M059J (cell line): ENCODE measurements at regions not wholly inside any gene's neighbourhood (a gene's known extent, or its start where the extent isn't known, plus 50 kb on each side); places are given as distances from the start of the nearest gene placed in this dataset.
A peak's percentile ranks its signal among the peaks of the same experiment; 100 is the strongest.

Source experiments
- DNase-seq: peaks from one replicate; pipeline ENCODE4 v3.0.0-alpha.2; 2012; ENCODE audit warnings: low read depth

DNA sequence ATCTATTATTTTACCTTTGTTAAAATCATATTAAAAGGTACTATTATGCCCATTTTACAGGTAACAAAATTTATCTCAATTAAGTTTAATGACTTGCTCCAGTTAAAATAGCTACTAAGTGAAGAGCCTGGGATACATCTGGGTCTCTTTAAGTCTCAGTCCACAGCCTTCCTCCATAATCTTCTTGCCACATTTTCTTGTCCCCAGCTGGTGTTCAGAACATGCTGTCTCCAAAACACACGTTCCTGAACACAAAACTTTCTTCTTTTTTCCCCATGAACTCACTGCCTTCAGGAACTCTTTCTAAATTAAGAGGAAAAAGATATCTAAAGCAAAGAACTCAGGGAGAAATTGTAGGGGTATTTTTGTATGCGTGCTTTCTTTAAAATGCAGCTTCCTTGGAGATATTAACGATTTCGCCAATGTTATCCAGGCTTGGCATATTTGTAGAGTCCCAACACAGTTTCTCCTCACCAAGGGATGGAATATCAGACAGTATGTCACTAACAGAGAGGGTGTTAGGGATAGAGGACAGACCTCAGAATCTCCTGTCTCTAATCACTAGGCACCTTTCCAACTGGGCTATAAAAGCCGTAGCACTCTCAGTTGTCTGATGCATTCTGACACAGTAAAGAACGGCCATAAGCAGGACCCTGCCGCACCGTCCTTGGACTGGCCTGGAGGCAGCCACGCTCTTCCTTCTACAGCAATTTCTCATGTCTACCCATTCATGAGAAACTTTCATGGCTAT is 232.8 kb upstream of the BLID start:
- no peak for DNase-seq

DNA sequence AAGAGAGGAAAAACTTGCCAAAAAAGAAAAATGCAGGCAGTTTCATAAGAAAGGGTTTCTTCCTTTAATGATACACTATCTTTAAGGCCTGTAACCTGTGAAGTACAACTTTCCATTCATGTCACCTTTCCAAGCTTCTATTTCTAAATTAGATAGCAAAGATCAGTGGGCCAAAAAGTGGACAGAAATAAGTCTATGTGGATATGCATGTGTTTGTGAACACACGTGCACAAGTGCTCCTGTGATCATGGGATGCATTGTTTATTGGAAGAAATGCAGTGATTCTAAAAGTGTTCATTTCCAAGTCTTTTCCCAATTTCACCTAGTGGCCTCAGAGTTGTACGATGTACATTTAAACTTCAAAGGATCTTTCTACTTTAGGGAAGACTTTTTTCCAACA is 230.0 kb upstream of the BLID start:
- DNase-seq = no peak

DNA sequence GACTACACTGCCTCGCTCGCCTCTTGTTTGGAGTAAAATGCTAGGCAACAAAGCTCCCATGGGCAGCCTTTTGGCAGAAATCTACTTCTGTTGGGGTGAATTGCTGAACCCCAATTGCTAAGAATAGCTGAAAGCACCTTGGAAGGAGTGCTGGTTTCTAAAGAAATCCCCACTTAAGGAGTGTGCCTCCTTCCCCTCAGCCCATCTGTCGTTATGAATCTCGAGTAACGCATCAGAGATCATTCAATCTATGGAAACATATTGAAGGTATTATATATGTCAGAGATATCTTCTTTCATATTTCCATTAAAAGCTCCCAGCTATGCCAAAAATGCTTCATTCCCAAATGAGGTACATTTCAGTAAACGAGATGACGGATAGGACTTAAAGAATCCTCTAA is 229.6 kb upstream of the BLID start:
- no peak for DNase-seq

DNA sequence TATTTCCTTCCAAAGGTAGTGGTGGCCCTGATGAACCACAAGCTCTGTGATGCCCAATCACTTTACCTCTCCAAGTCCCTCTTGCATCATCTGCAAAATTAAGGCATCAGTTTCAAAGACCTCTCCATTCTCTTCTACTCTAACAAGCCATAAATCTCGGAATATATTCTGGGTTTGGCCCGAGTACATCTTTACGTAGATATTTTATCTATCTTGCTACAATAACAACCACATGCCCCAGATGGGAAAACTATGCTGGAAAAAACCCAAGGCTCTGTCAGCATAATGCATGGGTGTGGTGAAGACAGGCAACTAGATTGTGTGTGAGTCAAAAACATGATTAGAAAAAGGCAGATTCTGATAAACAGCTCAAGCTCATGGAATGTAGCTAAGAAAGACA is 228.2 kb upstream of the BLID start:
- DNase-seq = peak; percentile 88

DNA sequence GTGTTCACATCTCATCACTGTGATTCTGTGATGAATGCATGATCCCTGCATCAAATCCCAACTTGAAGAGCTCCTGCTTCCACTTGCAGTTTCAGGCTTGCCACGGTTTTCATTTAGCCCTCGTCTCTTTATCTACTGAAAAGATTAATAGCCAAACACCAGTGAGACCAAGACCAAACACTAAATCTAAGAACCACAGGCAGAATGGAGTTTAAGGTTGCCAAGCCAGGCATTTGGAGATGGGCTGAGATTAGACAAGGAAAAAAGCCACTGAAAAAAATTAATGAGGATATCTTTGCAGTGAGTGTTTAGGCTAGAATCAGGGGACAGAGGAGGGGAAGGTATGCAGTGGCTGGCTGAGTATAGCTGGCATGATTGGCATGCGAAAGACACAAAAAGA is 227.2 kb upstream of the BLID start:
- peak; percentile 83 for DNase-seq

DNA sequence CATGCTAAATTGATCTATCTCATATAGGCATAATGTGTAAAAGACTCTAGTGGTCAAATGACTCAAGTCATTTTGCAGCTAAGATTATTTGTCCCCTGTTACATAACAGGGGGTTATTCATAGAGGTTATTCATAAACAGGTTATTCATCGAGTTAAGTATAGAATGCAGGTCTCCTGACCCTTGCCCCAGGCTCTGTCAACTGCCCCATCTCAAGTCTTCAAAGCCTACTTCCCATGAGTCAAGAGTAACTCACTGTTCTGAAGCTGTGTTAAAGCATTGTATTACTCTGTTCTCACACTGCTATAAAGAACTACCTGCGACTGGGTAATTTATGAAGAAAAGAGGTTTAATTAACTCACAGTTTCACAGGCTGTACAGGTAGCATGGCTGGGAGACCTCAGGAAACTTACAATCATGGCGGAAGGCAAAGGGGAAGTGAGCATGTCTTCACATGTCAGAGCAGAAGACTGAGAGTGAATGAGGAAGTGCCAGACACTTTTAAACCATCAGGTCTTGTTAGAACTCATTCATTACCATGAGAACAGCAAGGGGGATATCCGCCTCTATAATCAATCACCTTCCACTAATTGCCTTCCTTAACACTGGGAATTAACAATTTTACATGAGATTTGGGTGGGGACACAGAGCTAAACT is 226.2 kb upstream of the BLID start:
- DNase-seq = peak; percentile 60

DNA sequence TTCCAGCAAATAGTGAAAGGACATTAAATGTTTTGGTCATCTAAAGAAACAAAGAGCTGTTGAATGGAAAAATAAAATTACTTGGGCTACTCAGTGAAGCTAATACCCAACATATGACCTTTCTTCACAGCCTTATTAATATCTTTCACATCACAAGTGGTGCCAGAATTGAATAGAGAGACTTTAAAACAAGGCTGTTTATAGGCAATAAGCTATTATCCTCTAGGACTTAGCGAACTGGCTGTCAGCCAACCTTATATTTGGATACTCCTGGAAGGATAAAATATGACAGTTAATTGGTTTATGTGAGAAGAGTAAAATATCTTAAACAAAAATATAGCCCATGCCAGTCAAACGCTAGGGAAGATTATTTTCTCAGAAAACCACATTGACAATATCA is 225.5 kb upstream of the BLID start:
- DNase-seq = no peak

DNA sequence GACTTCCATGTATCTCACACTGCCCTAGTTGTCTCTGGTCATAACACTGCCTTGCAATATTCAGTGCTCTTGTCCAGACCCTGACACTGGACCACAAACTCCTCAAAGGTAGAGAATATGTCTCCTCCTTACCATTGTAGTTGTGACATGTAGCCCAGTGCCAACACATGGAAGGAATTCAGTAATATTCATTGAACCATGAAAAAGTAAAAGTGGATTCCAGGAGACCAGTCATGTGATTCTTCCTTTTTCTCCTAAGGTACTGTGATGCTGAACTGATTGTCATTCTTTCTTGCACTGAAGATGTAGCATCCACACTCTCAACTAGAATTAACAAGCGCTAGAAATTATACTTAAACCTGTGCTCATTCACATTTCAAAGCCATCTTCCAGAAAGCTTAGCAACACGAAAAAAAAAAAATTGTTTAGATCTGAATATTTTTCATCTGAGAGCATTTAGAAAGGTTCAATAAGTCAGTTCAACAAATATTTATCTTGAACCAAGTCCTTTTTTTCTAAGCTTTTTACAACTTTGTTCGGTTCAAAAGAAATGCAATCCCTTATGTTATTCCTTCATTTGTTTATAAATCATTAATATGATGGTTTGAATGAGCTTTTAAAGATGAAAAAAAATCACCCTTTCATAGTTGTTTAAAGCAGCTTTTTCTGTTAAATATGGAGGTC is 224.7 kb upstream of the BLID start:
- DNase-seq = peak; percentile 29

DNA sequence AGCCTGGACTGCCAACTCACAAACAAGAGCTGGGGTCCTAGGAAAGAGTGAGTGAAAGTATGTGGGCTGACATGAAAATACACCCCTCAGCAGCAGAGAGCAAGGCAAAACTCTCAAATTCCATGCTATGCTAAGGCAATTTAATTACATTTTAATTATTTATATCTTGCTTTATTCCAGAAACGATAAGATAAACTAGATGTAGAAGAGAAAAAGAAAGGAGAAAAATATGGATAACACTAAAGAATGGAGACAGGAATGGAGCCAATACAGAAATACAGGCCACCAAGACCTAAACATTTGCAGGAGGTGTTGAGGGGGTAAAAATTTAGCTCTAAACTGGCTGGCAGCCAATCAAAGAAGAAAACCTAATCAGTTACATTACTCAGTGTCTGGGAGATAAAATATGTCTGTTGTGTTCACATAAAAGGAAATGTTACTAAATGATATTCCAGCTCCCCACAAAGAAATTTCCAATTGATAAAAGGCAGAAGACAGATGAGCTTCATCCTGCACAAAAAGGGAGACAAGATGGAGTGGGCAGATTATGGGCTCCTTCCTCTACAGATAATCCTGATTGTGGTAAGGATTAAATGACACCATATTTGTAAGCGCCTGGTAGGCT is 223.5 kb upstream of the BLID start:
- no peak for DNase-seq

DNA sequence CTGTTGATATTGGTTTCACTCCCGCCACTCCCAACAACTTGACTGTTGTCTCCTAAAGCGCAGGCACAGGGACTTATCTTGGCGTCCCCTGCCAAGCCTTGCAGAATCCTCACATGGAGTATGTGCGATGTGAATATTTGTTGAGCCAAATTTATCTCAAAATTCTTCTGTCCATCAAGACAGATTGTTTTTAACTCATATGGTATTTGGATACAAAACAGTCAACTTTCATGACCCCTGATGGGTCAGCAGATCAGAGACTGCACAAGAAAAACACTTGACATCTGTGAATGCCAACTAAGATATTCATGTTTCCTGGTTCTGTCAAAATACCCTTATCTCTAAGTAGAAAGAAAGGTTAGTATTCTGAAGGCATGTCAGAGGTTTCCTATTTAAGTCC is 221.7 kb upstream of the BLID start:
- no peak for DNase-seq

DNA sequence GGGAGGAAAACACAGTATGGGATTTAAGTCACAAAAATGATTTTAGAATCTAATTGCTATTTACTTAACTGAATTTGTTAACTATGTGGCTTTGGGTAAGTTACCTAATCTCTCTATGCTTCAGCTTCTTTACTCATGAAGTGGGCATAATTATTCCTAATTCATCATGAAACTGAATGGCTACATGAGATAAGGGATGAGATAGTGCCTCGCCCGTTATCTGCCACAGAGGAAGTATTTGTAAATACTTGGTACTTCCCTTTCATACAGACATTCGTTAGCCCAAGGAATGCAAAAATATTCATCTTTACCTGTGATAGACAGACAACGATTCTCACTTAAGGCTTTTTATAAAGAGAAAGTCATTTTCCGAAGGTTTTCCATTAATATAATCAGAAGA is 221.2 kb upstream of the BLID start:
- DNase-seq = no peak

DNA sequence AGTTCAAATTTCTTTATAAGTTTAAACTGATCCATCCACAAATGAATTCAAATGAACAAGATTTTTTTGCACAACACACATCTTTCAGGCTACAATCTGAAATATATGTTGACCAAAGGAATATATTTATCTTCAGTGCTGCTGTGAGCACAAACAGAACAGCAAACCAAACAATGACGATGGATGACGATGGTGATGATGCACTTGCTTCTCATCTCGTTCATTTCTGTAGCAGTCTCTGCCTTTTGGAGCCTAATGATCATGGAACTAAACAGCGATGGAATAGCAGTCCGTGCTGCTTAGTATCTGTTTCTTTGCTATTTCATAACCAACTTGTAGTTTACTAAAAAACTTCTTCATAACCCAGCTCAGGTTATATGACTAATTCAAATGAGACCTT is 220.7 kb upstream of the BLID start:
- no peak for DNase-seq

DNA sequence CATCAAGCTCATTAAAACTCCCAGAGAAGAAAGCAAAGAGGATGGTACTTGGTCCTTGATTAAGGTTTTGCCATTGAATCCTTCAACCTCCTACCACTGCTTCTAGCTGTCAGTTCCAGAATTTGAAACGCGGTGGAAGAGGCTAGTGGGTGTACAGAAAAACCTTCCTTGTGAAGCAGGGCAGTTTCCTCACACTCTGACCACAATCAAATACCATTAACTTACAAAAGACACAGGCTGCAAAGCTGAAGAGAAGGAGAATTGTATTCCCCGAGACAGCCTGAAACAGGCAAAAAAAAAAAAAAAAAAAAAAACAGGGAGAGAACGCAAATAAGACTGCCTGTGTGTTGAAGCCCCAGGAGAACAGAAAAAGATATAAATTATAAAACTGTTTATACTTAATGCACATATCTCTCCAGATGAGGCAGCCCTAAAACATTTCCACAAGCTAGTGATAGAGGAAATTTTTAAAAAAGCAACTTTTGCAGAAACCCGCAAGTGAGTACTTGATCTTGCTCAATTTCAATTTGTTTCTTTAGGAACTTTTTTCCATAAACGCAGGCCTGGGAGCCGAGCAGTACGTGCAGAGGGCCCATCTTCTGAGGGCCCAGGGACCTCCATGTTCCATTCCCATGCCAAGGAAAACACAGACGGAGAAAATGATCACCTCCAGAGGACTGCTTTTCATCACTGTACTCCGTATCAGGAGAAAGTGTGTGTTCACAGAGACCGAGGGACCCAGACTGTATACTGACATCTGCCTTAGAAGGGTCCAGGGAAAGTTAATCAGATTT is 218.7 kb upstream of the BLID start:
- DNase-seq = no peak

DNA sequence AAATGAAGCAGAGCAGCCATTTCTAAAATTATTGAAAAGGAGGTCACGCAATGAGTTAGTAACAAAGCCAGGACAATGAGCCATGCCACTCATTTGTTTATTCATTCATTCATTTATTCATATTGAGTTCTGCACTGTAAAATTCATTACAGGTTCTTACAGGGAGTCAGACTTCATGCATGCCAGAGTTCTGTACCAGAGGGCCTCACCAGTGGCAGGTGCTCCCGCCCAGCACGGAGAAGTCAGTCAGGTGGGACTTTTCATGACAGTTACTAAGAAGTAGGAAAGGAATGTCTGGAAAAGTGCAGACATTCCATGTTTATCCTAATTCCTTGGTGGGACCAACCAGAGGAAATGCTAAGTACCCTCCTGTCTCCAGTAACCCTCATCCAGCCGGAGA is 217.5 kb upstream of the BLID start:
- DNase-seq = no peak

DNA sequence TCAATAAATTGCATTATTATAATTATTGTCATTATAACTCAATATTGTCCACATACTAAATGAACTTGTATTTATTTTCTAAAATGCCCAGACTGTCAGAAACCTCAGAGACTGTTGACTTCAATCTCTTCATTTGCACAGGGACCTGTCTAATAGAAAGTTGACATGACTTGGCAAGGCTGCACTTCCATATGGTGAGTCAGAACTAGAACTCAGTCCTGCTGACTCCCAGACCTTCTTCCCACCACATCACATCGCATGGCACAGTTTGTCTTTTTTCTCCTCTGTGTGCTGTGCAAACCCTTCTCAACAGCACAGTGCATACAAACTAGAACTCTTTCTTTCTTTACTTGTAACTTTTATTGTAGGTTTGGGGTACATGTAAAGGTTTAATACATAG is 215.1 kb upstream of the BLID start:
- no peak for DNase-seq

DNA sequence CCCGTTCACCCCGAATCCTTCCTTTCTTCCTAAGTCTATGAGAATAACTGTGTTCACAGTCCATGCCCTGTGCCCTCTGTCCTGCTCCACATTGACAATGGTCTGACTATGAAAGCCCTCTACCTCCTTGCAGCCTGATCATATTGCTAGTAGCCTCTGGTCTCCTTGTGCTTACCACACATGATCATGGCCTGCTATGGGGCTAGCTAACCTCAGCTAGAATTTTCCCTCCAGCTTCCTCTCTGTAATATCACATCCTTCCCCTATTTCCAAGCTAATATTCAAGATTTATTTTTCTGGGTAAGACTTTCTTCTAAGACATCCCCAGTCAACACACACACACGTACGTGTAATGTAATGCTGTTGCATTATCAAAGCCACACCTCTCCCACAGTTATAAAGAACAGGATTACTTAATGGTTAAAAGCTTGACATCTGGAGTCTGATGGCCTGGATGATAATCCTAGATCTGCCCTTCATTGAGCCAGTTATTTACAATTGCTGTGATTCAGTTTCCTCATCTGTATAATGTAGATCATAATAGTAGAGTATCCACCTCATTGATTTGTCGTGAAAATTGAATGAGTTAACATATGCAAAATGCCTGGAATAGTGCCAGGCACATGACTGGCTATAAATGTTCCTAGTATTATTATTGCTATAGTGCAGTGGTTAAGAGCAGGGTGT is 214.4 kb upstream of the BLID start:
- no peak for DNase-seq

DNA sequence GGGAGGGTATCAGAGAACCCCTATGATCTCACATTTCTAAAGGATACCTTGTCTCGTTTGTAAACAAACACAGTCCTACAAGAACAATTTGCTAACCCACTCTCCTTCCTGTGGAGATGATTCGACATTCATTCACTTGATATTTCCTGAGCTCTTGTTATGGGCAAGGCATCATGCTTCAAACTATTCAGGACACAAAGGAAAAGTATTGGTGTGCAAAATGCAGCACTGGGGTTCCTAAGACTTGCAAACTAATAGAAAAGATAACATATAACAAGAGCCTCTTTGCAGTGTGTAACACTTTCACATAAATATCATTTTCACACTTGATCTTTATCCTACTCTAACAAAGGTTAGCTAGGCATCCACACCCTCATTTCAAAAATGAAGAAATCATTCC is 211.5 kb upstream of the BLID start:
- DNase-seq = no peak

DNA sequence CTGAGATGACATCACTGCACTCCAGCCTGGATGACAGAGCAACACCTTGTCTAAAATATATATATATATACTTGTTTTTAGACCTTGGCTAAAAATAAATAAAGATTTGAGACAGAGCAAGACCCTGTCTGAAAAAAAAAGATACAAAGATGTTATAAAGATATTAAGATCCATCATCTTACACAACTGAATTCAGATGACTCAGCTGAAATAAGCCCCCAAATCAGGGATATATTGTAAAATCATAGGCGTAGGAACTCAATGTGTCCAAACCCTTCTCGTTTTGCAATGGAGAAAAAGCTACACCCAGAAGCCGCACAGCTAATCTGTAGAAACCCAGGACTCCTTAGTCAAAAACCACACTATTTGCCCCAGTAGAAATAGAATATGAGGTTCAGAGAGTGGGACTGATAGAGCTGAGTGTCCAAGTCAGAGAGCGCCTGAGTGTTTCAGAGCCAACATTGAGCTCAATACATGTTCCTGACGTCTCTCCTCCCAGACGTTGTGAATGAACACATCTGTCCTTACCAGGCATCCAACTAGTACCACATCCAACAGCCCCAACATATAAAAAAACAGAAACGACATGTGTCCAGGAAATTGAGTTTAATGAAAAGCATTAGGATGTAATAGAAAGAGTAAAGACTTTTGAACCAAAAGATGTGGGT is 207.9 kb upstream of the BLID start:
- DNase-seq = no peak

DNA sequence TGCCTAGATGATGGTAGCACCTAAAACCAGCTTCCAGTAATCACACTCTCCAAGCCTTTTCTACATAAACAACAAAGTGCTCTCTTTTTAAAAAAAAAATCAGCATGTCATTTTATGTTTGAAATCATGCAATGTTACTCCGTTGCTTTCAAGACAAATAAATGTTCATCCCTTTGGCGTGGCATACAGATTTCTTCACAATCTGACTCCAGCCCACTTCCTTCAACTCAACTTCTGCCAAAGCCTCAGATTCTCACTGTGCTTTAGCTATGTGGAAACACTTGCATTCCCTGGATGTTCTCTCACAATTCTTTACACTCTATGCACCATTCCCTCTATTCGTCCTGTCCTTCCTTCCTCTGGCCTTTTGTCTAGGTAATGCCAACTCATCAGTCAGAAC is 206.3 kb upstream of the BLID start:
- no peak for DNase-seq

DNA sequence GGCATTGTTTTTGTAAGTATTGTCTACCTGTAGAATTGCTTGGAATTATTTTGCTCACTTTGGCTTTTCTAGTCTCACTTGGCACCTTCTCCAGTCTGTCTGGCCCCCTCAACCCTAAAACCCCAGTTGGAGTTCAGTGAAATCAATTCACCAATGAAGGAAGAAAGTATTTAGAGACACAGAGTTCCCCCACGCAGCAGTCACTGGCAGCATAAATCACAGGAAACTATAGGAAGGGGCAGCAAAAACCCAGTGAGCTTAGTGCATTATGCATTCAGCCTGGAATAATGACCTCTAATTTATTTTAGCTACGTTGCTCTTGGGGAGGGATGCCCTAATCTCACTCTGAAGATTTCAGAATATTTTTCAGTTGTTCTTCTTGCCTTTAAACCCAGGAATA is 204.7 kb upstream of the BLID start:
- DNase-seq = no peak
